Osteoblast (primary cell): ENCODE measurements at regions not wholly inside any gene's neighbourhood (a gene's known extent, or its start where the extent isn't known, plus 50 kb on each side); places are given as distances from the start of the nearest gene placed in this dataset.

Experiments used
- DNase-seq: peaks from one replicate; pipeline ENCODE4 v3.0.0; 2011; ENCODE audit warnings: low spot score, mixed read lengths; ENCODE audit not compliant: insufficient read length; ENCODE audit errors: missing footprints
- H2AFZ ChIP-seq: 2 replicates; pipeline ENCODE4 v1.6.0; 2011; ENCODE audit warnings: mild to moderate bottlenecking, low read length
- H3K27ac ChIP-seq: 2 replicates; pipeline ENCODE4 v1.5.1; 2011; ENCODE audit warnings: mild to moderate bottlenecking, low read depth, low read length, moderate library complexity
- H3K27me3 ChIP-seq: 2 replicates; pipeline ENCODE4 v1.6.0; 2012; ENCODE audit warnings: mild to moderate bottlenecking, control low read depth, inconsistent platforms, low read length, moderate library complexity; ENCODE audit not compliant: insufficient read depth
- H3K36me3 ChIP-seq: 2 replicates; pipeline ENCODE4 v1.5.1; 2011; ENCODE audit warnings: mild to moderate bottlenecking, low read length, control low read depth, moderate library complexity; ENCODE audit not compliant: insufficient read depth
- H3K4me1 ChIP-seq: 2 replicates; pipeline ENCODE4 v1.5.1; 2011; ENCODE audit warnings: mild to moderate bottlenecking, low read length, control low read depth, moderate library complexity; ENCODE audit not compliant: insufficient read depth
- H3K4me2 ChIP-seq: 2 replicates; pipeline ENCODE4 v1.6.0; 2011; ENCODE audit warnings: mild to moderate bottlenecking, low read length; ENCODE audit not compliant: insufficient read depth
- H3K4me3 ChIP-seq: fragments of 200-600 bp; sonication (generic); 3 replicates; pipeline ENCODE4 v1.5.1; 2012; ENCODE audit warnings: mild to moderate bottlenecking, low read length, inconsistent platforms; ENCODE audit not compliant: insufficient read depth
- H3K79me2 ChIP-seq: 2 replicates; pipeline ENCODE4 v1.6.0; 2012; ENCODE audit warnings: mild to moderate bottlenecking, low read length, control low read depth, inconsistent platforms; ENCODE audit not compliant: insufficient read depth
- H3K9me3 ChIP-seq: 2 replicates; pipeline ENCODE4 v1.5.1; 2011; ENCODE audit warnings: low read depth, low read length, control low read depth
- H4K20me1 ChIP-seq: 2 replicates; pipeline ENCODE4 v1.6.0; 2012; ENCODE audit warnings: mild to moderate bottlenecking, low read length, control low read depth; ENCODE audit not compliant: insufficient read depth
- TF ChIP-seq, protein P1 (sequence below): IDR thresholded peaks from 2 replicates; pipeline ENCODE4 v1.5.1; 2011; ENCODE audit warnings: mild to moderate bottlenecking, low read depth, low read length, moderate library complexity; ENCODE audit errors: extremely low read depth

DNA sequence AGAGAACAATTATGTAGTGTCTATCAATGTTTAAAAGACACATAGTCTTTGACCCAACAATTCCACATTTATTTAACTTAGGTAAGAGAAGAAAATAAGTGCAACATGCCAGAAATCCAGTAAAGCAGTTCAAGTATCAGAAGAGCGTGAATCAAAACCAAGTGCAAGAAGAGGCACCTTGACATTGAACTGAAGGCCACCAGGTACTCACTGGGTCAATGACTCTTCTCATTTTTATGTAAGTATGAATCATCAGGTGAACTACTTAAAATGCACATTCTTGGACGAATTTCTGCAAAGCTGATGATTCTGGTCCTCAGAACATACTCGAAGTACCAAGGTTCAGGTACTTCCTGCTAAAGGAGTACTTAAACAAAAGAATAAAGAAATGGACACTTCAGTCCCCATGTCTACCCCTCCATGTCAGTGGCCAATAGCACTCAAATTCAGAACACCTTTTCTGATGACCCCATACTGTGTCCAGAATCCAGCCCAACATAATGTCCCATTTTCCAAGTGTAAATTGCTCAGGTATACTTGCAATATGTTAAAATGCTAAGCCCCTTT lies 481.9 kb downstream of the GJA1 start:
- H3K27ac ChIP-seq = no peak overlapping the region
- no peak for DNase-seq
- no peaks in the 10 kb centered on the region for H3K36me3 ChIP-seq
- no peak overlapping the region for H3K4me2 ChIP-seq
- H2AFZ ChIP-seq = no peak overlapping the region
- H3K79me2 ChIP-seq = no peaks in the 10 kb centered on the region
- no peaks in the 10 kb centered on the region for H3K4me1 ChIP-seq
- H3K4me3 ChIP-seq = no peak overlapping the region
- no peaks in the 10 kb centered on the region for H4K20me1 ChIP-seq
- no peaks in the 10 kb centered on the region for H3K27me3 ChIP-seq
- H3K9me3 ChIP-seq = no peaks in the 10 kb centered on the region
- TF ChIP-seq, protein P1, sequence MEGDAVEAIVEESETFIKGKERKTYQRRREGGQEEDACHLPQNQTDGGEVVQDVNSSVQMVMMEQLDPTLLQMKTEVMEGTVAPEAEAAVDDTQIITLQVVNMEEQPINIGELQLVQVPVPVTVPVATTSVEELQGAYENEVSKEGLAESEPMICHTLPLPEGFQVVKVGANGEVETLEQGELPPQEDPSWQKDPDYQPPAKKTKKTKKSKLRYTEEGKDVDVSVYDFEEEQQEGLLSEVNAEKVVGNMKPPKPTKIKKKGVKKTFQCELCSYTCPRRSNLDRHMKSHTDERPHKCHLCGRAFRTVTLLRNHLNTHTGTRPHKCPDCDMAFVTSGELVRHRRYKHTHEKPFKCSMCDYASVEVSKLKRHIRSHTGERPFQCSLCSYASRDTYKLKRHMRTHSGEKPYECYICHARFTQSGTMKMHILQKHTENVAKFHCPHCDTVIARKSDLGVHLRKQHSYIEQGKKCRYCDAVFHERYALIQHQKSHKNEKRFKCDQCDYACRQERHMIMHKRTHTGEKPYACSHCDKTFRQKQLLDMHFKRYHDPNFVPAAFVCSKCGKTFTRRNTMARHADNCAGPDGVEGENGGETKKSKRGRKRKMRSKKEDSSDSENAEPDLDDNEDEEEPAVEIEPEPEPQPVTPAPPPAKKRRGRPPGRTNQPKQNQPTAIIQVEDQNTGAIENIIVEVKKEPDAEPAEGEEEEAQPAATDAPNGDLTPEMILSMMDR = no peak

DNA sequence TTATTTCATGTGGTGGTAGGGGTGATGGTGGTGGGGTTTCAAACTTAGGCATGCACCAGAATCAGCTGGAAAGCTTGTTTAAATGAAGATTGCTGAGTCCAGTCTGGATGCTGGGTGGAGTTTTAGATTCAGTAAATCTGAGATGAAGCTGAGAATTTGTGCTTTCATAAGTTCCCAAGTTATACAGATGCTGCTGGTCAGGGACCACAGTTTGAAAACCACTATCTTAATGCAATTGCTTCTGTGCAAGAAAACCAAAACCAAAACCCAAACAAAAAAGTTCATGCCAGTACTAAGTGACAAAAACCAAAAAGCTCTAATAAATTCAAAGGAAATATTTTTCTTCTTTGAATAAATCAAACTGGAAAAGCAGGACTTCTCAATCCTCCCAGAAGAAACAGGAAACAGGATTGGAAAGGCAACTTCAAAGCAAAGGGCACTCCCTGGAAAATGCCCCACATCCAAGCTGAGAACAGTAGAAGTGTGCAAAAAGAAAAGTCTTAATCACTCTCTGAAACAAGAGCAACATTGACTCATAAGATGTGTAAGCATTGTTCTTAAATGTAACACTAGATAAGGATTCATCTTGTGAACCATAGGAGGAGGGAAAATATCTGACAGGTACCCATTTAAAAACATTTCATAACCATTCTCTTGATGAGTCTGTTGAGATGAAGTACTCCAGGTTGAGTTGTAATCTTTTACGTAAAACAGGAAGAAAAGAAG lies 481.5 kb upstream of the HSF2 start:
- TF ChIP-seq, protein P1 = no peak
- no peaks in the 10 kb centered on the region for H3K9me3 ChIP-seq
- H3K36me3 ChIP-seq = no peaks in the 10 kb centered on the region
- no peak overlapping the region for H3K4me2 ChIP-seq
- no peaks in the 10 kb centered on the region for H3K4me1 ChIP-seq
- no peak overlapping the region for H3K27ac ChIP-seq
- H4K20me1 ChIP-seq = no peaks in the 10 kb centered on the region
- DNase-seq = no peak
- no peaks in the 10 kb centered on the region for H3K79me2 ChIP-seq
- H3K27me3 ChIP-seq = no peaks in the 10 kb centered on the region
- H3K4me3 ChIP-seq = no peak overlapping the region
- H2AFZ ChIP-seq = no peak overlapping the region

DNA sequence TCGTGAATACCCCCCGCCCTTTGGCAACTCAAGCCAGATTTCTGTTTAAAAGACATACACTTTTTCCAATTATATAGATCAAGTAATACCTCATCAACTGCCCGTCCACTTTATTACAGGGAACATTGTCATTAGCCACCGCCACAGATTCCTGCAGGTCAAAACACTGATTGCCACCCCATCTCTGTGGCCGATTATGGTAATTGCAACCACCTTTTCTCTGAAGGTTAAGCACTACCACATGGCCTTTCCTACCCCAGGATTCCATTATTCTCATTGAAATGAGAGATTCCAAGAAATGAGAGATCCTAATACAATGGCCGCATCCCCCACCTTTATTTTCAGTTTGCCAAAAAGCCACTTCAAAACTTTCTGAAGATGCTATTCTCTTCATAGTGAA lies 478.8 kb upstream of the HSF2 start:
- Histone ChIP-seq H3K9me3 (no peaks in the 10 kb centered on the region), H3K36me3 (no peaks in the 10 kb centered on the region), H4K20me1 (no peaks in the 10 kb centered on the region), H2AFZ (no peak overlapping the region), H3K4me1 (no peaks in the 10 kb centered on the region), H3K79me2 (no peaks in the 10 kb centered on the region), H3K27ac (no peak overlapping the region), H3K27me3 (no peaks in the 10 kb centered on the region), H3K4me3 (no peak overlapping the region), H3K4me2 (no peak overlapping the region)
- DNase-seq = no peak
- TF ChIP-seq, protein P1 = no peak

DNA sequence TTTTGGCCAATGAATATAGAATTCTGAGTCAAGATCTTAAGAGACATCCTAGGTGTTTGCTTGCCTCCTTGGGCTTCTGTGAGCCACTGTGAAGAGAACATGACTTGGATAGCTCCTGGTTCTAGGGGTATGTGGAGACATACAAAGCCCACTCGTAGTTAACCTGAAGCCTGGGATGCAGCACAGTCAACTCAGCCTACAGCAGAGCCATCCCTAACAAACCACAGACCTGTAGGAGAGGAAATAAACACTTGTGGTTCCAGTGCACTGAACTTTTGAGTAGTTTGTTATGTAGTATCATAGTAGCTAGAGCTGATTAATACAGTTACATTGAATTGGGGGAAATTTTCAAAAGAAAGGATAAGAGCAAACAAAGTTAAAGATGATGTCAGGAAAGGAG lies 474.4 kb upstream of the HSF2 start:
- Histone ChIP-seq H3K27ac (no peak overlapping the region), H3K4me2 (no peak overlapping the region), H2AFZ (peak overlapping the region; percentile 1), H3K36me3 (no peaks in the 10 kb centered on the region), H3K4me1 (no peaks in the 10 kb centered on the region), H3K79me2 (no peaks in the 10 kb centered on the region), H3K9me3 (no peaks in the 10 kb centered on the region), H3K4me3 (no peak overlapping the region), H3K27me3 (no peaks in the 10 kb centered on the region), H4K20me1 (no peaks in the 10 kb centered on the region)
- TF ChIP-seq, protein P1 = no peak
- no peak for DNase-seq
